GM12874 (cell line): ENCODE measurements at regions not wholly inside any gene's neighbourhood (a gene's known extent, or its start where the extent isn't known, plus 50 kb on each side); places are given as distances from the start of the nearest gene placed in this dataset.

Source experiments
- CTCF ChIP-seq: IDR thresholded peaks from 2 replicates; pipeline ENCODE4 v1.5.1; 2011; ENCODE audit warnings: low read depth, mild to moderate bottlenecking, control low read depth, low read length, moderate library complexity; ENCODE audit not compliant: insufficient read depth

GRCh38 chr2:157179324-157180105, 78.0 kb upstream of the GALNT5 start:
- TF ChIP-seq CTCF = no peak

- no peak for TF ChIP-seq CTCF
Measured at GRCh38 chr2:157180359-157180758, 77.1 kb upstream of the GALNT5 start.

- TF ChIP-seq CTCF = no peak
Measured at GRCh38 chr2:157181234-157181633, 76.3 kb upstream of the GALNT5 start.

GRCh38 chr2:157182204-157182709, 75.2 kb upstream of the GALNT5 start:
- TF ChIP-seq CTCF = no peak

GRCh38 chr2:157182834-157183396, 74.6 kb upstream of the GALNT5 start:
- TF ChIP-seq CTCF = no peak

GRCh38 chr2:157184161-157184895, 73.2 kb upstream of the GALNT5 start:
- TF ChIP-seq CTCF = no peak
